Gastroesophageal sphincter (tissue), 4 donors: ENCODE measurements at regions not wholly inside any gene's neighbourhood (a gene's known extent, or its start where the extent isn't known, plus 50 kb on each side); places are given as distances from the start of the nearest gene placed in this dataset.
"Not testable (repeated sequence)": the region's sequence is repeated elsewhere in the genome, so short reads cannot be mapped to it uniquely, and the experiment has no call there.

Experiments
- ATAC-seq: fragments of 150-250 bp; one replicate; pipeline ENCODE4 v1.9.1; 2016; ENCODE audit warnings: mild to moderate bottlenecking, moderate library complexity
- H3K27ac ChIP-seq, 4 donors: fragments of 200-600 bp; sonication (generic) in 3 of 4; 1 replicate in 3 of 4; 2 replicates in 1 of 4; pipeline ENCODE4 v1.5.1; 2016 to 2019
- H3K27me3 ChIP-seq: fragments of 200-600 bp; sonication (generic); one replicate; pipeline ENCODE4 v1.5.1; 2019
- H3K36me3 ChIP-seq, 2 donors: fragments of 200-600 bp; sonication (generic); one replicate each; pipeline ENCODE4 v1.5.1; 2019; ENCODE audit warnings: control low read depth in 1 of 2
- H3K4me1 ChIP-seq, 3 donors: fragments of 200-600 bp; sonication (generic); 1 replicate in 2 of 3; 2 replicates in 1 of 3; pipeline ENCODE4 v1.5.1; 2016 to 2019; ENCODE audit warnings: control low read depth in 2 of 3
- H3K4me3 ChIP-seq, 2 donors: fragments of 200-600 bp; sonication (generic); one replicate each; pipeline ENCODE4 v1.5.1; 2019; ENCODE audit warnings: mild to moderate bottlenecking in 1 of 2, moderate library complexity in 1 of 2
- H3K9me3 ChIP-seq, 3 donors: fragments of 200-600 bp; sonication (generic); one replicate each; pipeline ENCODE4 v1.5.1; 2017 to 2019; ENCODE audit warnings: control low read depth in 2 of 3
- EP300 ChIP-seq: sonication (generic); formaldehyde crosslinking; IDR thresholded peaks from one replicate; pipeline ENCODE4 v1.6.1; 2017; ENCODE audit warnings: antibody characterized with exemption, mild to moderate bottlenecking
- POLR2A ChIP-seq, 2 donors: fragments of 450-650 bp; IDR thresholded peaks; one replicate each; pipeline ENCODE4 v1.6.1; 2017; ENCODE audit warnings: antibody characterized with exemption in 2 of 2, mild to moderate bottlenecking in 2 of 2, moderate library complexity in 1 of 2
- POLR2AphosphoS5 ChIP-seq: sonication (generic); formaldehyde crosslinking; IDR thresholded peaks from one replicate; pipeline ENCODE4 v1.6.1; 2017; ENCODE audit warnings: antibody characterized with exemption
- WGBS, 2 donors: methylation state at CpG; one replicate each; pipeline ENCODE4 v1.1.5; 2018; ENCODE audit warnings: low coverage in 1 of 2; 5-methylcytosine and 5-hydroxymethylcytosine counted together
- TF ChIP-seq, protein P1 (sequence below), 4 experiments: fragments of 200-600 bp in 2 of 4; fragments of 450-650 bp in 2 of 4; sonication (generic) in 1 of 4; IDR thresholded peaks; one replicate each; pipeline ENCODE4 v1.5.1; 2017 to 2019; ENCODE audit warnings: antibody characterized with exemption in 4 of 4, mild to moderate bottlenecking in 2 of 4, moderate library complexity in 2 of 4

DNA sequence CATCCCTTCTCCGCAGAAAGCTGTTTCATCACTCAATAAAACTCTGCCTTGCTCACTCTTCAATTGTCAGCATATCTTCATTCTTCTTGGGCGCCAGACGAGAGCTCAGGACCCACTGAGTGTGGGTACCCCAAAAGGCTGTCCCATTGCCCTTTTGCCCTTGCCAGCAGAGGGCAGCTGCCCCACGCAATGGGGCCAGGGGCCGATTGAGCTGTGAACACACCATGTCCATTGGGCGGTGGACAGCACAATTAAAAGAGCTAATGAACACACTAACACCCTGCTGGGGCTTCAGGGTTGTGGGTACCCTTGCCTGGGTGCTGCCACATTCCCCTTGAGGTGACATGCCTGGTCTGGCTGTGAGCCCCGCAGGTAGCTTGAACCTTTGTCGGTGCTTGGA lies 487.2 kb upstream of the NUDT12 start:
- TF ChIP-seq EP300, result no peak
- TF ChIP-seq, protein P1, sequence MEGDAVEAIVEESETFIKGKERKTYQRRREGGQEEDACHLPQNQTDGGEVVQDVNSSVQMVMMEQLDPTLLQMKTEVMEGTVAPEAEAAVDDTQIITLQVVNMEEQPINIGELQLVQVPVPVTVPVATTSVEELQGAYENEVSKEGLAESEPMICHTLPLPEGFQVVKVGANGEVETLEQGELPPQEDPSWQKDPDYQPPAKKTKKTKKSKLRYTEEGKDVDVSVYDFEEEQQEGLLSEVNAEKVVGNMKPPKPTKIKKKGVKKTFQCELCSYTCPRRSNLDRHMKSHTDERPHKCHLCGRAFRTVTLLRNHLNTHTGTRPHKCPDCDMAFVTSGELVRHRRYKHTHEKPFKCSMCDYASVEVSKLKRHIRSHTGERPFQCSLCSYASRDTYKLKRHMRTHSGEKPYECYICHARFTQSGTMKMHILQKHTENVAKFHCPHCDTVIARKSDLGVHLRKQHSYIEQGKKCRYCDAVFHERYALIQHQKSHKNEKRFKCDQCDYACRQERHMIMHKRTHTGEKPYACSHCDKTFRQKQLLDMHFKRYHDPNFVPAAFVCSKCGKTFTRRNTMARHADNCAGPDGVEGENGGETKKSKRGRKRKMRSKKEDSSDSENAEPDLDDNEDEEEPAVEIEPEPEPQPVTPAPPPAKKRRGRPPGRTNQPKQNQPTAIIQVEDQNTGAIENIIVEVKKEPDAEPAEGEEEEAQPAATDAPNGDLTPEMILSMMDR (IDR thresholded peaks at IDR 0.05), result no peak
- TF ChIP-seq POLR2AphosphoS5, result no peak
- TF ChIP-seq POLR2A (IDR thresholded peaks at IDR 0.05), result no peak
- Histone ChIP-seq H3K36me3 (no peaks in the 10 kb centered on the region), H3K4me3 (no peak overlapping the region), H3K27ac (no peak overlapping the region), H3K9me3 (no peaks in the 10 kb centered on the region), H3K4me1 (no peaks in the 10 kb centered on the region), H3K27me3 (no peaks in the 10 kb centered on the region)
- no peak for ATAC-seq
- WGBS, 2 donors, result 100% methylated on average over 1 of the region's 8 CpGs

GRCh38 chr5:104048231-104048630 lies 485.6 kb upstream of the NUDT12 start:
- ATAC-seq, result no peak

GRCh38 chr5:104045987-104046386 lies 483.4 kb upstream of the NUDT12 start:
- TF ChIP-seq EP300 (no peak), POLR2AphosphoS5 (no peak), POLR2A (IDR thresholded peaks at IDR 0.05) (no peak)
- TF ChIP-seq, protein P1 (IDR thresholded peaks at IDR 0.05), result no peak
- no peak overlapping the region for H3K4me3 ChIP-seq
- no peaks in the 10 kb centered on the region for H3K9me3 ChIP-seq
- no peaks in the 10 kb centered on the region for H3K36me3 ChIP-seq
- no peaks in the 10 kb centered on the region for H3K27me3 ChIP-seq
- H3K4me1 ChIP-seq, result no peaks in the 10 kb centered on the region
- no peak overlapping the region for H3K27ac ChIP-seq
- ATAC-seq, result no peak

More at GRCh38 chr5:104048231-104048630, 485.6 kb upstream of the NUDT12 start:
- Histone ChIP-seq H3K27ac (no peak overlapping the region), H3K36me3 (no peaks in the 10 kb centered on the region), H3K4me1 (no peaks in the 10 kb centered on the region), H3K9me3 (no peaks in the 10 kb centered on the region), H3K4me3 (no peak overlapping the region), H3K27me3 (no peaks in the 10 kb centered on the region)
- WGBS, 2 donors, result 77 to 83% methylated on average over 2 of the region's 2 CpGs
- TF ChIP-seq, protein P1 (IDR thresholded peaks at IDR 0.05), result no peak
- TF ChIP-seq POLR2AphosphoS5 (no peak), POLR2A (IDR thresholded peaks at IDR 0.05) (no peak), EP300 (no peak)

GRCh38 chr5:104039871-104040270 lies 477.3 kb upstream of the NUDT12 start:
- H3K4me1 ChIP-seq, H3K9me3 ChIP-seq, H3K27me3 ChIP-seq, H3K36me3 ChIP-seq, H3K27ac ChIP-seq, ATAC-seq, H3K4me3 ChIP-seq: not testable (repeated sequence)
- 69 to 91% methylated on average over 3 to 4 of the region's 4 CpGs for WGBS, 2 donors

DNA sequence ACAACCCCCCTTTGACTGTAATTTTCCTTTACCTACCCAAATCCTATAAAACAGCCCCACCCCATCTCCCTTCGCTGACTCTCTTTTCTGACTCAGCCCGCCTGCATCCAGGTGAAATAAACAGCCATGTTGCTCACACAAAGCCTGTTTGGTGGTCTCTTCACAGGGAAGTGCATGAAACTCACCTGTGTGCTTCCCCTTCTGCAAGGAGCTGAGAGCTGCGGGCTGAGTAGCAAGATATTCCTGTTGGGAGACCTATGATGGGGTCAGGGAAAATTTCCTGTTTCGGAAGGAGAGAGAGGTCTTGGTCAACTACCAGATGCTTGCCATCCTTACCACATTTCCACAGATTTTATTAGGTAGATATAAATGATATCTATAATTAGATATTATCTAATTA lies 474.5 kb upstream of the NUDT12 start:
- not testable (repeated sequence) for H3K27ac ChIP-seq, H3K4me3 ChIP-seq, H3K4me1 ChIP-seq, H3K9me3 ChIP-seq, H3K36me3 ChIP-seq, ATAC-seq, H3K27me3 ChIP-seq
- WGBS, 2 donors, result 88 to 100% methylated on average over 2 to 3 of the region's 4 CpGs

- not testable (repeated sequence) for H3K4me1 ChIP-seq, H3K36me3 ChIP-seq, ATAC-seq, H3K4me3 ChIP-seq, H3K27ac ChIP-seq, H3K27me3 ChIP-seq
- peaks cover 0 to 36% (median 0%) of the 10 kb centered on the region in 3 donors for H3K9me3 ChIP-seq
- 79 to 100% methylated on average over 2 to 4 of the region's 4 CpGs for WGBS, 2 donors
Observed at GRCh38 chr5:104033186-104033585, 470.6 kb upstream of the NUDT12 start.

- ATAC-seq, result no peak
- no peaks in the 10 kb centered on the region for H3K4me1 ChIP-seq
- peaks cover 0 to 29% (median 0%) of the 10 kb centered on the region in 3 donors for H3K9me3 ChIP-seq
- no peaks in the 10 kb centered on the region for H3K27me3 ChIP-seq
- no peak overlapping the region for H3K27ac ChIP-seq
- no peaks in the 10 kb centered on the region for H3K36me3 ChIP-seq
- H3K4me3 ChIP-seq, result no peak overlapping the region
- no CpG with 5 or more reads among the region's 5 CpGs for WGBS, 2 donors
- TF ChIP-seq, protein P1 (IDR thresholded peaks at IDR 0.05), result no peak
- TF ChIP-seq EP300 (no peak), POLR2AphosphoS5 (no peak), POLR2A (IDR thresholded peaks at IDR 0.05) (no peak)
Observed at GRCh38 chr5:104024538-104024937, 461.9 kb upstream of the NUDT12 start.
